ENCODE measurements at regions not wholly inside any gene's neighbourhood (a gene's known extent, or its start where the extent isn't known, plus 50 kb on each side); places are given as distances from the start of the nearest gene placed in this dataset.

- dilution Hi-C loops (cut with MboI; ENCODE audit: extremely low pct_ligation_motif_present, low sequenced_read_pairs): no loop called here
- Histone ChIP-seq H3K27me3 (ENCODE audit: control insufficient read depth, extremely low read depth, insufficient read depth, low read length) (no peaks in the 10 kb centered on the region), H3K79me2 (ENCODE audit: control insufficient read depth, insufficient read depth, low read length) (no peaks in the 10 kb centered on the region), H3K4me1 (ENCODE audit: control insufficient read depth, extremely low read depth, insufficient read depth, low read length) (peaks cover 11% of the 10 kb centered on the region), H3K9ac (ENCODE audit: control insufficient read depth, extremely low read depth, insufficient read depth, low read length) (no peak overlapping the region), H3K4me2 (ENCODE audit: control insufficient read depth, extremely low read depth, insufficient read depth, low read depth, low read length) (peak overlapping the region; percentile 42), H3K9me3 (ENCODE audit: control insufficient read depth, low read depth, low read length) (no peaks in the 10 kb centered on the region), H4K20me1 (ENCODE audit: control insufficient read depth, extremely low read depth, insufficient read depth, low read length) (no peaks in the 10 kb centered on the region), H3K27ac (ENCODE audit: control insufficient read depth, insufficient read depth, low read length) (no peak overlapping the region), H3K9me1 (ENCODE audit: control insufficient read depth, extremely low read depth, insufficient read depth, low read length) (no peaks in the 10 kb centered on the region), H2AFZ (ENCODE audit: control insufficient read depth, low read length) (peak overlapping the region; percentile 83), H3K36me3 (ENCODE audit: control insufficient read depth in 2 of 2, extremely low read depth in 1 of 2, insufficient read depth in 2 of 2, low read length in 2 of 2) (no peaks in the 10 kb centered on the region), H3K4me3 (ENCODE audit: control insufficient read depth in 2 of 3, extremely low read depth in 1 of 3, insufficient read depth in 2 of 3, low read depth in 1 of 3, low read length in 3 of 3) (peak overlapping the region in 1 of 3 experiments; percentile 11)
- no peak for TF ChIP-seq EZH2 (IDR thresholded peaks at IDR 0.05; ENCODE audit: low read length)
- no peak for TF ChIP-seq CTCF (optimal IDR thresholded peaks at IDR 0.05 in 1 of 3, IDR thresholded peaks at IDR 0.05 in 1 of 3, conservative IDR thresholded peaks at IDR 0.05 in 1 of 3; ENCODE audit: extremely low read depth in 1 of 3, insufficient read depth in 2 of 3, low read length in 3 of 3)
- FAIRE-seq: peak; percentile 95
- DNase-seq (ENCODE audit: low read depth, low spot score): peak; percentile 23
These were observed 116.6 kb upstream of the FOXP2 start for GRCh38 chr7:114298011-114298410.

- Histone ChIP-seq H3K9me3 (ENCODE audit: control insufficient read depth, low read depth, low read length) (no peaks in the 10 kb centered on the region), H3K27me3 (ENCODE audit: control insufficient read depth, extremely low read depth, insufficient read depth, low read length) (no peaks in the 10 kb centered on the region), H3K9me1 (ENCODE audit: control insufficient read depth, extremely low read depth, insufficient read depth, low read length) (no peaks in the 10 kb centered on the region), H3K4me3 (ENCODE audit: control insufficient read depth in 2 of 3, extremely low read depth in 1 of 3, insufficient read depth in 2 of 3, low read depth in 1 of 3, low read length in 3 of 3) (no peak overlapping the region), H2AFZ (ENCODE audit: control insufficient read depth, low read length) (no peak overlapping the region), H3K4me1 (ENCODE audit: control insufficient read depth, extremely low read depth, insufficient read depth, low read length) (peaks cover 11% of the 10 kb centered on the region), H3K4me2 (ENCODE audit: control insufficient read depth, extremely low read depth, insufficient read depth, low read depth, low read length) (no peak overlapping the region), H3K27ac (ENCODE audit: control insufficient read depth, insufficient read depth, low read length) (no peak overlapping the region), H4K20me1 (ENCODE audit: control insufficient read depth, extremely low read depth, insufficient read depth, low read length) (no peaks in the 10 kb centered on the region), H3K9ac (ENCODE audit: control insufficient read depth, extremely low read depth, insufficient read depth, low read length) (no peak overlapping the region), H3K36me3 (ENCODE audit: control insufficient read depth in 2 of 2, extremely low read depth in 1 of 2, insufficient read depth in 2 of 2, low read length in 2 of 2) (no peaks in the 10 kb centered on the region), H3K79me2 (ENCODE audit: control insufficient read depth, insufficient read depth, low read length) (no peaks in the 10 kb centered on the region)
- DNase-seq (ENCODE audit: low read depth, low spot score) (no peak), FAIRE-seq (no peak)
- TF ChIP-seq EZH2 (IDR thresholded peaks at IDR 0.05; ENCODE audit: low read length): no peak
- TF ChIP-seq CTCF (optimal IDR thresholded peaks at IDR 0.05 in 1 of 3, IDR thresholded peaks at IDR 0.05 in 1 of 3, conservative IDR thresholded peaks at IDR 0.05 in 1 of 3; ENCODE audit: extremely low read depth in 1 of 3, insufficient read depth in 2 of 3, low read length in 3 of 3): no peak
- dilution Hi-C loops (cut with MboI; ENCODE audit: extremely low pct_ligation_motif_present, low sequenced_read_pairs): no loop called here
These were observed 117.5 kb upstream of the FOXP2 start for GRCh38 chr7:114297121-114297520.

Measured in keratinocyte (primary cell).